AG04450 (cell line): ENCODE measurements at regions not wholly inside any gene's neighbourhood (a gene's known extent, or its start where the extent isn't known, plus 50 kb on each side); places are given as distances from the start of the nearest gene placed in this dataset.

ENCODE experiments used
- CTCF ChIA-PET: fragments of 300-600, 350-600 bp; formaldehyde crosslinking; extraction: SDS; loops from one replicate; lab custom pipeline; 2022; ENCODE audit warnings: antibody characterized with exemption, inconsistent platforms; lab: Charles Lee
- POLR2A ChIA-PET: fragments of 350-600 bp; formaldehyde crosslinking; extraction: SDS; loops from one replicate; lab custom pipeline; 2021; ENCODE audit warnings: antibody characterized with exemption, inconsistent platforms; lab: Yijun Ruan, JAX
- DNase-seq: peaks from one replicate; pipeline ENCODE4 v3.0.0-alpha.2; 2011; ENCODE audit warnings: low read depth, low spot score
- H3K27ac ChIP-seq: one replicate; pipeline ENCODE4 v1.5.1; 2012; ENCODE audit warnings: low read depth, low read length, control low read depth
- H3K27me3 ChIP-seq: one replicate; pipeline ENCODE4 v1.6.0; 2012; ENCODE audit warnings: low read length; ENCODE audit not compliant: control insufficient read depth, insufficient read depth
- H3K4me3 ChIP-seq: 2 replicates; pipeline ENCODE4 v1.5.1; 2011; ENCODE audit warnings: mild to moderate bottlenecking, low read depth, low read length, control low read depth
- H3K9me3 ChIP-seq: 2 replicates; pipeline ENCODE4 v1.5.1; 2012; ENCODE audit warnings: low read length; ENCODE audit not compliant: control insufficient read depth, insufficient read depth
- TF ChIP-seq, protein P1 (sequence below): IDR thresholded peaks from 2 replicates; pipeline ENCODE4 v1.5.1; 2011; ENCODE audit warnings: low read depth, low read length, control low read depth, inconsistent platforms

DNA sequence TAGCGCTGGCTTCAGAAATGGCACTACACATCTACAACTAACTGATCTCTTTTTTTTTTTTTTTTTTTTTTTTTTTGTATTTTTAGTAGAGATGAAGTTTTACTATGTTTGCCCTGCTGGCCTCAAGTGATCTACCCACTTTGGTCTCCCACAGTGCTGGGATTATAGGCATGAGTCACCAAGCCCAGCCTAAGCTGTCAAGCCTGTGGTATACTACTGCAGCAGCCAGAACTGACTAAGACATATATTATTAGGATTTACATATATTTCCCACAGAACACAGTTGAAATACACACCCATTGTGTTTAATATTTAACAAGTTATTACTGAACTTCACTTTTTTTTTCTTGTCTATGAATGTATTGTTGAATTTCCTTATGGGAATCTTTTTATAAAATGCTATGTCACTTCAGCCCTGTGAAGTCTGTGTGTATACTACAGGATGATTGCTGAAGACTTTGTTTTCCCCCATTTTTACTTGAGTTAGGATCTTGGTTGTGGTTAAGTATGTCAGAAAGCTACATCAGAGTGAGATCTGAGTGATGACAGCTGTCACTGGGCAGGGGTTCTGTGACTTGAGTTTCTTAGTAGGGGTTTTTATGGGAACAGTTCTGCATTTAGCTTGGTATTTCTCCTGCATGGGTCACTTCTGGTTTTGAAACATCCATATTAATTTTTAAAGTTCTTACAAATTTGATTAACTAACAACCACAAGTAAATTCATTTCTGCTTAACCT lies 481.5 kb downstream of the CDY2B start:
- Histone ChIP-seq H3K27me3 (no peaks in the 10 kb centered on the region), H3K4me3 (no peak overlapping the region), H3K27ac (no peak overlapping the region), H3K9me3 (no peaks in the 10 kb centered on the region)
- POLR2A ChIA-PET: no interaction called here
- CTCF ChIA-PET: no interaction called here
- DNase-seq: no peak
- TF ChIP-seq, protein P1, sequence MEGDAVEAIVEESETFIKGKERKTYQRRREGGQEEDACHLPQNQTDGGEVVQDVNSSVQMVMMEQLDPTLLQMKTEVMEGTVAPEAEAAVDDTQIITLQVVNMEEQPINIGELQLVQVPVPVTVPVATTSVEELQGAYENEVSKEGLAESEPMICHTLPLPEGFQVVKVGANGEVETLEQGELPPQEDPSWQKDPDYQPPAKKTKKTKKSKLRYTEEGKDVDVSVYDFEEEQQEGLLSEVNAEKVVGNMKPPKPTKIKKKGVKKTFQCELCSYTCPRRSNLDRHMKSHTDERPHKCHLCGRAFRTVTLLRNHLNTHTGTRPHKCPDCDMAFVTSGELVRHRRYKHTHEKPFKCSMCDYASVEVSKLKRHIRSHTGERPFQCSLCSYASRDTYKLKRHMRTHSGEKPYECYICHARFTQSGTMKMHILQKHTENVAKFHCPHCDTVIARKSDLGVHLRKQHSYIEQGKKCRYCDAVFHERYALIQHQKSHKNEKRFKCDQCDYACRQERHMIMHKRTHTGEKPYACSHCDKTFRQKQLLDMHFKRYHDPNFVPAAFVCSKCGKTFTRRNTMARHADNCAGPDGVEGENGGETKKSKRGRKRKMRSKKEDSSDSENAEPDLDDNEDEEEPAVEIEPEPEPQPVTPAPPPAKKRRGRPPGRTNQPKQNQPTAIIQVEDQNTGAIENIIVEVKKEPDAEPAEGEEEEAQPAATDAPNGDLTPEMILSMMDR: no peak

DNA sequence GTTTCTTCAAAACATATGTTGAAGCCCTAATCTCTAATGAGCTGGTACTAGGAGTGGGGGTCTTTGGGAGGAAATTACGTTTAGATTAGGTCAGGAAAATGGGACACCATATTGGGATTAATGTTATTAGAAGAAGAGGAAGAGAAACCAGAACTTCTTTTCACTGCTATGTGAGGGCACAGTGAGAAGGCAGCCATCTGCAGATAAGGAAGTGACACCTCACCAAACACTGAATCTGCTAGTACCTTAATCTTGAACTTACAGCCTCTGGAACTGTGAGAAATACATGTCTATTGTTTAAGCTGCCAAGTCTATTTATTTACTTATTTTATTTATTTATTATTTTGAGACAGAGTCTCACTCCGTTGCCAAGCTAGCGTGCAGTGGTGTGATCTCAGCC lies 482.4 kb downstream of the CDY2B start:
- ChIA-PET POLR2A (no interaction called here), CTCF (no interaction called here)
- no peak overlapping the region for H3K4me3 ChIP-seq
- no peaks in the 10 kb centered on the region for H3K27me3 ChIP-seq
- no peak overlapping the region for H3K27ac ChIP-seq
- no peak for DNase-seq
- TF ChIP-seq, protein P1: no peak
- no peaks in the 10 kb centered on the region for H3K9me3 ChIP-seq

DNA sequence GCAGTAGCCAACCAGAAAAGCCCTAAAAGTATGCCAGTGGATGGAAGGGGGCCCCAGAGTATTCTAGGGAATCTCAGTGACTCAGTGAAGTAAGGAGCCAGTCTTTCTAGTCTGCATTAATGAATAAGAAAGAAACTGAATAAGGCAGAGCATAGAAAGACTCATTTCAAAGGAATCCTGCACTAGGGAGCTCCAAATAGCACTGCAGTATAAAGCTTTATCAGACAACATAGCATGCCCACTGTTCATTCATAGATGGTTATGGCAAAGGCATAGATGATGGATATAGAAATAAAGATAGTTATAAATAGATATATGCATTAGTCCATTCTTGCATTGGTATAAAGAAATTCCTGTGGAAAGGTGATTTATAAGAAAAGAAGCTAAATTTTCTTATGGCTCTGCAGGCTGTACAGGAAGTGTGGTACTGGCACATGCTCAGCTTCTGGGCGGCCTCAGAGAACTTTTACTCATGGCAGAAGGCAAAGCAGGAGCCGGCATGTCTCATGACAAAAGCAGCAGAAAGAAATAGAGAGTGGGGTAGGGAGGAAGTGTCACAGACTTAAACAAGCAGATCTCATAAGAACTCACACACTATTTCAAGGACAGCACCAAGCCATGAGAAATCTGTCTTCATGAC lies 498.5 kb downstream of the CDY2B start:
- TF ChIP-seq, protein P1: no peak
- POLR2A ChIA-PET: no interaction called here
- no peaks in the 10 kb centered on the region for H3K9me3 ChIP-seq
- no peak for DNase-seq
- H3K27ac ChIP-seq: no peak overlapping the region
- H3K4me3 ChIP-seq: no peak overlapping the region
- CTCF ChIA-PET: no interaction called here
- H3K27me3 ChIP-seq: no peaks in the 10 kb centered on the region

- Histone ChIP-seq H3K4me3 (no peak overlapping the region), H3K9me3 (no peaks in the 10 kb centered on the region), H3K27ac (no peak overlapping the region), H3K27me3 (no peaks in the 10 kb centered on the region)
- ChIA-PET CTCF (no interaction called here), POLR2A (no interaction called here)
- TF ChIP-seq, protein P1: no peak
- DNase-seq: no peak
These were observed 501.7 kb downstream of the CDY2B start for GRCh38 chrY:17378326-17378725.

- ChIA-PET CTCF (no interaction called here), POLR2A (no interaction called here)
- TF ChIP-seq, protein P1: no peak
- Histone ChIP-seq H3K27me3 (no peaks in the 10 kb centered on the region), H3K27ac (no peak overlapping the region), H3K9me3 (no peaks in the 10 kb centered on the region; the same call in 1 of the 2 replicates), H3K4me3 (no peak overlapping the region)
- DNase-seq: no peak
These were observed 511.6 kb downstream of the CDY2B start for GRCh38 chrY:17368413-17368812.
